ENCODE measurements at regions not wholly inside any gene's neighbourhood (a gene's known extent, or its start where the extent isn't known, plus 50 kb on each side); places are given as distances from the start of the nearest gene placed in this dataset.

GRCh38 chr4:66704243-66704642 is 841.1 kb downstream of the CENPC start:
- TF ChIP-seq CTCF (conservative IDR thresholded peaks at IDR 0.05; ENCODE audit: low read depth, low read length): no peak
- H3K4me3 ChIP-seq (ENCODE audit: low read depth, low read length): no peak overlapping the region
- no peak for DNase-seq (ENCODE audit: low read depth)

- DNase-seq (ENCODE audit: low read depth): no peak
- no peak overlapping the region for H3K4me3 ChIP-seq (ENCODE audit: low read depth, low read length)
- no peak for TF ChIP-seq CTCF (conservative IDR thresholded peaks at IDR 0.05; ENCODE audit: low read depth, low read length)
Measured at GRCh38 chr4:66694739-66695138, 850.6 kb downstream of the CENPC start.

DNA sequence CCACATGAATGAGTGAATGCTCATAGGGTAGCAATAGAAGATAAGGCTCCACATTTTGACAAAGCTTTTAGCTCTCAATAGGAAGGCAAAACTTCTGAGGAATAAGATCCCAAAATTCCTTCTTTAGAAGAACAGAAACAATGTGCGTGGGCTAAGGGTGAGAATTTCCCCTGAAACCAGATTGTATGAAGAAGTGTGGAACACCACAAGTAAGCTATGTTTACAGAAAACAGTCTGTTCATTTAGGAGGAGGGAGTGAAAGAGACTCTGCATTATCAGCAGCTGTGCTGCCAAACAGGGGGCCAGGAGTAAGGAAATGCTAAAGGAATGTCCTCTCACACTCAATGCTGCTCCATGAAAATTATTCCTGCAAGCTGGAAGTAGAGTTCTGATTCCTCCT is 851.6 kb downstream of the CENPC start:
- TF ChIP-seq CTCF (conservative IDR thresholded peaks at IDR 0.05; ENCODE audit: low read depth, low read length): no peak
- peak; percentile 5 for DNase-seq (ENCODE audit: low read depth)
- H3K4me3 ChIP-seq (ENCODE audit: low read depth, low read length): no peak overlapping the region

DNA sequence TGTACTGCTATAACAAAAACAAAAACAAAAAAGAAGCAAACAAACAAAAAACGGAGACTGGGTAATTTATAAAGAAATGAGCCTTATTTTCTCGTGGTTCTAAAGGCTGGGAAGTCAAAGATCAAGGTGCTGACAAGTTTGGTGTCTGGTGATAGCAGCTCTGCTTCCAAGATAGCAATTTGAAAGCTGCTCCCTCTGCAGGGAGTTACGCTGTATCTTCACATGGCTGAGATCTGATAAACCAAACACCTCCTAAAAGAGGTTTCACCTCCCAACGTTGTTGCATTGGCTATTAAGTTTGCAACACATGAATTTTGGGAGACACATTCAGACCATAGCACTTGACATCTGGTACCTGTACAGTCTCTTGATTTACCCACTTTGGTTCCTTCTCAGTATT is 854.2 kb downstream of the CENPC start:
- no peak overlapping the region for H3K4me3 ChIP-seq (ENCODE audit: low read depth, low read length)
- peak; percentile 22 for DNase-seq (ENCODE audit: low read depth)
- peak; percentile 43 for TF ChIP-seq CTCF (conservative IDR thresholded peaks at IDR 0.05; ENCODE audit: low read depth, low read length)

DNA sequence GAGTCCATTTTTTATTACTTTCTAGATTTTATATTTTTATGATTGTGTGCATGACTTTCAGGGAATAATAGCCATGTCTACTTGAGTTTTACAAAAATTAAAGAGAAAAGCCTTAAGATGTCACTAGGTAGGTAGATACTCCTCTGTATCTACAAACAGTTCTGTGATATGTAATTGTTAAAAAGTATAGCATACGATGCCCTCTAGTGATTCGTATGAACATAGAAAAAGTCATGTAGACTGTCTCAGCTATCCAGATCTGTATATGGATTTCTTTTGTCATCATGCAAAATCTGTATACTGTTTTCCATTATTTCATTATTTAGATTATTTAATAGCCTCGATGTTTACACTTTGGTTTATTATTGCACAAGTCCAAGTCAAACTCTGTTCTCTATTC is 856.6 kb downstream of the CENPC start:
- peak; percentile 39 for TF ChIP-seq CTCF (conservative IDR thresholded peaks at IDR 0.05; ENCODE audit: low read depth, low read length)
- DNase-seq (ENCODE audit: low read depth): peak; percentile 65
- H3K4me3 ChIP-seq (ENCODE audit: low read depth, low read length): no peak overlapping the region

DNA sequence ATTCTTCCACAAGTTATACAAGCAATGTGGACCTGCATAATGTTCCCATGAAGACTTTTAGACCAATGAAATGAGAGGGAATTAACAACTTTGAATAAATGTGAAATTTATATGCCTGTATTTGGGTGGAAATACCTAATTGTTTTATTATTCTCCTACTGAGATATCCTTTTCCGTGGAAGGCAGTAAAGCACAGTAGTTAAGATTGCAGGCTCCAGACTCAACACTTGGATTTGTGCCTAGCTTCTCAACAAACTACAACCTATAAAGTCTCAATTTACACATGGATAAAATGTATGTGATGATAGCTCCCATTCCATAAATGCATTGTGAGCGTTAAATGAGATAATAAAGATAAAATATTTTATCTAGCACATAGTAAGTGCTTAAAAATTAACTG is 857.8 kb downstream of the CENPC start:
- TF ChIP-seq CTCF (conservative IDR thresholded peaks at IDR 0.05; ENCODE audit: low read depth, low read length): no peak
- no peak overlapping the region for H3K4me3 ChIP-seq (ENCODE audit: low read depth, low read length)
- DNase-seq (ENCODE audit: low read depth): no peak

DNA sequence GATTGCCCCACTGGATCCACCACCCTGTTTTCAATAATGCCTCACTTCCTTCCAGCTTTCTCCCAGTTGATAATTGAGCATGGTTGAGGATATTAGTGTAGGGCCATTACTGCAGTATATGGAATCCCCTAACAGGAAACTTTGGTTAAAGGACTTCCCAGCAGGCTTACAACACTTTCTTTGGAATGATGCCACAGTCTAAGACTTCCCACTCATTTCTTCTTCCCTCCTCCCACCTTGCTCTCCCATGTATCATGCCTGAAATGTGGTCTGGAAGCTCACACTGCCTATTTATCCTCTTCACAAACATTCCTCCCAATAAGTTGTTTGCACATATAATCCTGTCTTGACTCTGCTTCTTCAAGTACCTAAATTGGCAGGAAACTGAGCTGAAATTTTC is 863.3 kb downstream of the CENPC start:
- no peak overlapping the region for H3K4me3 ChIP-seq (ENCODE audit: low read depth, low read length)
- no peak for TF ChIP-seq CTCF (conservative IDR thresholded peaks at IDR 0.05; ENCODE audit: low read depth, low read length)
- peak; percentile 49 for DNase-seq (ENCODE audit: low read depth)

Data from choroid plexus epithelial cell (primary cell).